ENCODE measurements at regions not wholly inside any gene's neighbourhood (a gene's known extent, or its start where the extent isn't known, plus 50 kb on each side); places are given as distances from the start of the nearest gene placed in this dataset.

- in situ Hi-C loops (cut with MboI; ENCODE audit: low sequenced_read_pairs), result no loop called here
- ChIA-PET CTCF (no interaction called here), POLR2A (ENCODE audit: unreplicated experiment) (no interaction called here)
- no peak overlapping the region for H2AK9ac ChIP-seq (replicated peaks; ENCODE audit: low read depth, low read length, poor library complexity)
- no peaks in the 10 kb centered on the region for H3K4me1 ChIP-seq (ENCODE audit: control insufficient read depth, insufficient read depth, low read length)
- H2BK120ac ChIP-seq (ENCODE audit: low read depth, low read length), result no peak overlapping the region
- no peak overlapping the region for H4K5ac ChIP-seq (ENCODE audit: low read depth, low read length)
- no peak overlapping the region for H3K4me3 ChIP-seq (ENCODE audit: insufficient read depth, low read depth, low read length)
- H2AK5ac ChIP-seq (ENCODE audit: low read depth, low read length), result no peak overlapping the region
- dilution Hi-C loops (cut with HindIII; ENCODE audit: low sequenced_read_pairs, unreplicated experiment), result no loop called here
- peaks cover 2% of the 10 kb centered on the region; the same call in 1 of the 2 replicates for H3K9me3 ChIP-seq (ENCODE audit: control insufficient read depth, insufficient read depth, low read length)
- no peak overlapping the region for H3K18ac ChIP-seq (ENCODE audit: low read depth, low read length)
- TF ChIP-seq ELK1 (IDR thresholded peaks at IDR 0.05; ENCODE audit: borderline replicate concordance, low read depth, low read length) (no peak), MAZ (IDR thresholded peaks at IDR 0.05; ENCODE audit: borderline replicate concordance, low read depth, low read length) (no peak), CHD1 (IDR thresholded peaks at IDR 0.05; ENCODE audit: low read depth, low read length) (no peak), FOS (IDR thresholded peaks at IDR 0.05; ENCODE audit: low read depth, low read length) (no peak), POLR2A (IDR thresholded peaks at IDR 0.05; ENCODE audit: low read depth, low read length) (no peak), RCOR1 (IDR thresholded peaks at IDR 0.05; ENCODE audit: insufficient replicate concordance, low read length) (no peak), MAFK (IDR thresholded peaks at IDR 0.05; ENCODE audit: low read depth, low read length) (no peak), MXI1 (IDR thresholded peaks at IDR 0.05; ENCODE audit: borderline replicate concordance, low read depth, low read length) (no peak), BHLHE40 (IDR thresholded peaks at IDR 0.05; ENCODE audit: low read depth, low read length) (no peak), CEBPB (IDR thresholded peaks at IDR 0.05; ENCODE audit: low read depth, low read length) (no peak), RFX5 (IDR thresholded peaks at IDR 0.05; ENCODE audit: low read depth, low read length) (no peak), USF2 (IDR thresholded peaks at IDR 0.05; ENCODE audit: low read depth, low read length) (no peak), SMC3 (IDR thresholded peaks at IDR 0.05; ENCODE audit: low read depth, low read length) (no peak), RAD21 (IDR thresholded peaks at IDR 0.05; ENCODE audit: low read length) (no peak), CTCF (conservative IDR thresholded peaks at IDR 0.05; ENCODE audit: low read depth, low read length) (no peak), NFE2L2 (IDR thresholded peaks at IDR 0.05; ENCODE audit: low read depth, low read length) (no peak)
- H2BK5ac ChIP-seq (ENCODE audit: low read depth, low read length, poor library complexity, severe bottlenecking), result no peak overlapping the region
- no peak overlapping the region for H3K4ac ChIP-seq (ENCODE audit: low read depth, low read length)
- H4K91ac ChIP-seq (ENCODE audit: insufficient read depth, low read depth, low read length), result no peak overlapping the region
- no peak overlapping the region for H3K14ac ChIP-seq (replicated peaks; ENCODE audit: low read depth, low read length)
- H3K27ac ChIP-seq (ENCODE audit: insufficient read depth, low read length), result no peak overlapping the region
- no peak overlapping the region for H3K56ac ChIP-seq (ENCODE audit: extremely low read depth, insufficient read depth, low read length)
- no CpG with 5 or more reads among the region's 1 CpG for WGBS, 2 experiments (ENCODE audit: extremely low coverage in 2 of 2, insufficient read length in 1 of 2)
- H3K36me3 ChIP-seq (ENCODE audit: control insufficient read depth, insufficient read depth, low read length), result no peaks in the 10 kb centered on the region
- H3K79me1 ChIP-seq (ENCODE audit: low read depth in 1 of 2, low read length in 2 of 2), result no peaks in the 10 kb centered on the region
- ATAC-seq (ENCODE audit: low read depth) (no peak), DNase-seq (no peak)
- no peak overlapping the region for H3K23ac ChIP-seq (ENCODE audit: low read depth, low read length)
- BruUV-seq (replicated peaks), result no TSS peak
- no peak overlapping the region for H3K4me2 ChIP-seq (ENCODE audit: low read depth, low read length)
- no peaks in the 10 kb centered on the region for H3K9me1 ChIP-seq (ENCODE audit: insufficient read depth, low read length)
- intact Hi-C loops (cut with micrococcal nuclease), result no loop called here
- no peak overlapping the region for H2BK15ac ChIP-seq (ENCODE audit: low read depth, low read length)
- no peaks in the 10 kb centered on the region for H3K27me3 ChIP-seq (ENCODE audit: control insufficient read depth, insufficient read depth, low read length)
- H2BK20ac ChIP-seq (ENCODE audit: low read depth, low read length), result no peak overlapping the region
- no peak overlapping the region for H2AFZ ChIP-seq (replicated peaks; ENCODE audit: low read length, poor library complexity)
- no peak overlapping the region for H3K9ac ChIP-seq (ENCODE audit: low read depth, low read length)
- H4K8ac ChIP-seq (ENCODE audit: low read depth in 2 of 2, low read length in 2 of 2), result no peak overlapping the region
- H4K20me1 ChIP-seq (ENCODE audit: insufficient read depth, low read length), result no peaks in the 10 kb centered on the region
Observed at GRCh38 chr2:161564906-161565305, 59.3 kb upstream of the SLC4A10 start.
